HCT116 (cell line): ENCODE measurements at regions not wholly inside any gene's neighbourhood (a gene's known extent, or its start where the extent isn't known, plus 50 kb on each side); places are given as distances from the start of the nearest gene placed in this dataset.
A peak's percentile ranks its signal among the peaks of the same experiment; 100 is the strongest.

Experiments used
- EZH2phosphoT487 ChIP-seq: fragments of 200-600 bp; IDR thresholded peaks from 2 replicates; pipeline ENCODE4 v1.6.1; 2018; ENCODE audit warnings: antibody characterized with exemption, borderline replicate concordance
- RAD21 ChIP-seq: IDR thresholded peaks from 2 replicates; pipeline ENCODE4 v1.6.1; 2012; ENCODE audit warnings: low read depth, mild to moderate bottlenecking
- SIN3A ChIP-seq: IDR thresholded peaks from 2 replicates; pipeline ENCODE4 v1.6.1; 2012; ENCODE audit warnings: low read depth
- TCF7L2 ChIP-seq: IDR thresholded peaks from 2 replicates; pipeline ENCODE4 v1.7.0; 2011; ENCODE audit warnings: borderline replicate concordance, inconsistent platforms; ENCODE audit not compliant: insufficient read depth, insufficient read length; ENCODE audit errors: extremely low read depth
- TF ChIP-seq, protein P1 (sequence below), 3 experiments: fragments of 200-600 bp in 1 of 3; sonication (generic) in 1 of 3; IDR thresholded peaks in 2 of 3; conservative IDR thresholded peaks in 1 of 3; 2 replicates each; pipeline ENCODE4 v1.5.1; 2012 to 2017; ENCODE audit warnings: low read depth in 2 of 3, low read length in 2 of 3, antibody characterized with exemption in 1 of 3, borderline replicate concordance in 1 of 3, control low read depth in 1 of 3, mild to moderate bottlenecking in 1 of 3, mixed read lengths in 1 of 3, mixed run types in 1 of 3, moderate library complexity in 1 of 3; ENCODE audit not compliant: insufficient read depth in 1 of 3

DNA sequence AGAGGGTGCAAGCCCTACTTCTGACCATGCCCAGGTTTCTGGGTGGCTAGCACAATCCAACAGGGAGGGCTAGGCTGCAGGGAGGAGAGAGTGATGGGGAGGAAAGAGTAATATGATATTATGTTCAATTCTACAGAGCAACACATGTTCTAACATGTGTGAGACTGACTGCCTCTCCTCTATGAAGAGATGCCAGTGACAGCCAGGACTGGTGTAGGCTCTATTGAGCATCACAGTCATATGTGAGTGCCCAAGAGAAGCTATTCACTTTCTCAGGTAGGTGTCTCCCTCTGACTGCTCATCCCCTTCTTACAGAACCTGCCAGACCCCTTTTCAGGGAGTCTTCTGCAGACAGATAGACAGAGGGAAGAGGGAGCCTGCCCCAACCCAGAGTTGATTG lies 446.1 kb downstream of the SIPA1L2 start:
- TF ChIP-seq, protein P1, sequence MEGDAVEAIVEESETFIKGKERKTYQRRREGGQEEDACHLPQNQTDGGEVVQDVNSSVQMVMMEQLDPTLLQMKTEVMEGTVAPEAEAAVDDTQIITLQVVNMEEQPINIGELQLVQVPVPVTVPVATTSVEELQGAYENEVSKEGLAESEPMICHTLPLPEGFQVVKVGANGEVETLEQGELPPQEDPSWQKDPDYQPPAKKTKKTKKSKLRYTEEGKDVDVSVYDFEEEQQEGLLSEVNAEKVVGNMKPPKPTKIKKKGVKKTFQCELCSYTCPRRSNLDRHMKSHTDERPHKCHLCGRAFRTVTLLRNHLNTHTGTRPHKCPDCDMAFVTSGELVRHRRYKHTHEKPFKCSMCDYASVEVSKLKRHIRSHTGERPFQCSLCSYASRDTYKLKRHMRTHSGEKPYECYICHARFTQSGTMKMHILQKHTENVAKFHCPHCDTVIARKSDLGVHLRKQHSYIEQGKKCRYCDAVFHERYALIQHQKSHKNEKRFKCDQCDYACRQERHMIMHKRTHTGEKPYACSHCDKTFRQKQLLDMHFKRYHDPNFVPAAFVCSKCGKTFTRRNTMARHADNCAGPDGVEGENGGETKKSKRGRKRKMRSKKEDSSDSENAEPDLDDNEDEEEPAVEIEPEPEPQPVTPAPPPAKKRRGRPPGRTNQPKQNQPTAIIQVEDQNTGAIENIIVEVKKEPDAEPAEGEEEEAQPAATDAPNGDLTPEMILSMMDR (IDR thresholded peaks at IDR 0.05 in 2 of 3, conservative IDR thresholded peaks at IDR 0.05 in 1 of 3; ENCODE audit: borderline replicate concordance in 1 of 3, insufficient read depth in 1 of 3, low read depth in 2 of 3, low read length in 2 of 3) = no peak
- TF ChIP-seq TCF7L2 (no peak), EZH2phosphoT487 (no peak), SIN3A (no peak), RAD21 (peak; percentile 32; the same call in 1 of the 2 replicates)
